ENCODE measurements at regions not wholly inside any gene's neighbourhood (a gene's known extent, or its start where the extent isn't known, plus 50 kb on each side); places are given as distances from the start of the nearest gene placed in this dataset.

DNA sequence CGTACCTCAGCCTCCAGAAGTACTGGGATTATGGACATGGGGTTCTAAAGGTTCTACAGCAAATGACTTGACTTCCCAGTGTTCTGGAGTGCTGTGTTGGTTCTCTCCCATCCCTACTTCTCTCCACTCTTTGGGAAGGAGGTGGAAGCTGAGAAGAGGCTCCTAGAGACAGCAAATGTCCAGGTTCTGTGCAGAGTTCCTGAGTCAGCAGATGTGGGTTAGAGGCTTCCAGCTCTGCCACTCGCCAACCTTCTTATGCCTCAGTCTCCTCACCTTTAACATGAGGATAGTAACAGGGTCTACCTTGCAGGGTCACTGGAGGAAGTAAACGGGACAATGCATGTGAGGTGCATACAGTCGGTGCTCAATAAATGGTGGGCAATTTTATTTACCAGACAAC is 80.5 kb upstream of the VSTM2B start:
- no peaks in the 10 kb centered on the region for H3K27me3 ChIP-seq (ENCODE audit: control insufficient read depth, insufficient read depth, low read length)
- no peak for DNase-seq (ENCODE audit: low read depth, low spot score)
- ChIA-PET CTCF (no interaction called here), POLR2A (no interaction called here)
- no peak overlapping the region for H3K4me3 ChIP-seq (ENCODE audit: low read depth, low read length)
- H3K27ac ChIP-seq (ENCODE audit: low read depth, low read length), result no peak overlapping the region
- H3K9me3 ChIP-seq (ENCODE audit: control insufficient read depth, insufficient read depth, low read length), result peaks cover 64% of the 10 kb centered on the region
- TF ChIP-seq, protein P1, sequence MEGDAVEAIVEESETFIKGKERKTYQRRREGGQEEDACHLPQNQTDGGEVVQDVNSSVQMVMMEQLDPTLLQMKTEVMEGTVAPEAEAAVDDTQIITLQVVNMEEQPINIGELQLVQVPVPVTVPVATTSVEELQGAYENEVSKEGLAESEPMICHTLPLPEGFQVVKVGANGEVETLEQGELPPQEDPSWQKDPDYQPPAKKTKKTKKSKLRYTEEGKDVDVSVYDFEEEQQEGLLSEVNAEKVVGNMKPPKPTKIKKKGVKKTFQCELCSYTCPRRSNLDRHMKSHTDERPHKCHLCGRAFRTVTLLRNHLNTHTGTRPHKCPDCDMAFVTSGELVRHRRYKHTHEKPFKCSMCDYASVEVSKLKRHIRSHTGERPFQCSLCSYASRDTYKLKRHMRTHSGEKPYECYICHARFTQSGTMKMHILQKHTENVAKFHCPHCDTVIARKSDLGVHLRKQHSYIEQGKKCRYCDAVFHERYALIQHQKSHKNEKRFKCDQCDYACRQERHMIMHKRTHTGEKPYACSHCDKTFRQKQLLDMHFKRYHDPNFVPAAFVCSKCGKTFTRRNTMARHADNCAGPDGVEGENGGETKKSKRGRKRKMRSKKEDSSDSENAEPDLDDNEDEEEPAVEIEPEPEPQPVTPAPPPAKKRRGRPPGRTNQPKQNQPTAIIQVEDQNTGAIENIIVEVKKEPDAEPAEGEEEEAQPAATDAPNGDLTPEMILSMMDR (IDR thresholded peaks at IDR 0.05; ENCODE audit: low read depth, low read length), result no peak

- ChIA-PET CTCF (no interaction called here), POLR2A (no interaction called here)
- no peak for DNase-seq (ENCODE audit: low read depth, low spot score)
- no peaks in the 10 kb centered on the region for H3K27me3 ChIP-seq (ENCODE audit: control insufficient read depth, insufficient read depth, low read length)
- no peak overlapping the region for H3K27ac ChIP-seq (ENCODE audit: low read depth, low read length)
- no peak overlapping the region for H3K4me3 ChIP-seq (ENCODE audit: low read depth, low read length)
- TF ChIP-seq, protein P1 (IDR thresholded peaks at IDR 0.05; ENCODE audit: low read depth, low read length), result no peak
- H3K9me3 ChIP-seq (ENCODE audit: control insufficient read depth, insufficient read depth, low read length), result peaks cover 66% of the 10 kb centered on the region
Observed at GRCh38 chr19:29446361-29446760, 79.4 kb upstream of the VSTM2B start.

GRCh38 chr19:29448046-29448445 is 77.7 kb upstream of the VSTM2B start:
- H3K27me3 ChIP-seq (ENCODE audit: control insufficient read depth, insufficient read depth, low read length), result no peaks in the 10 kb centered on the region
- no peak overlapping the region for H3K4me3 ChIP-seq (ENCODE audit: low read depth, low read length)
- ChIA-PET POLR2A (no interaction called here), CTCF (no interaction called here)
- peaks cover 49% of the 10 kb centered on the region for H3K9me3 ChIP-seq (ENCODE audit: control insufficient read depth, insufficient read depth, low read length)
- TF ChIP-seq, protein P1 (IDR thresholded peaks at IDR 0.05; ENCODE audit: low read depth, low read length), result no peak
- no peak for DNase-seq (ENCODE audit: low read depth, low spot score)
- no peak overlapping the region for H3K27ac ChIP-seq (ENCODE audit: low read depth, low read length)

DNA sequence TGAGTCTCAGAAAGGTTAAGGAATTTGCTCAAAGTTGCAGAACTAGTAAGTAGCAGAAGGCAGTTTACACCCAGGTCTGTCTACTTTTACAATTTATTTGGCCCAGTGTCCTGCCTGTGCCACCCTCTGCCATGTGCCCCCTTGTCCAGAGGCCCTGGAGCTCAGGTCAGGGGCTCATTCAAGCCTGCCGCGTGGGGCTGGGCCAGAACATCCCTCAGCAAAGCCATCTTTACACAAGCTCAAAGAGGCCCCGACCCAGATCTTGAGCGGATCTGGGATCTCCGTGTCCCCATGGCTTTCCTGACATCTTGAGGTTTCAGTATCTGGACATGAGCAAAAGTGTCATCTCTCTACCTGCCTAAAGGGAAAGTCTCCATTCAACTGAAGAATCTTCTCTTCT is 76.4 kb upstream of the VSTM2B start:
- ChIA-PET CTCF (no interaction called here), POLR2A (no interaction called here)
- no peak overlapping the region for H3K4me3 ChIP-seq (ENCODE audit: low read depth, low read length)
- H3K27ac ChIP-seq (ENCODE audit: low read depth, low read length), result no peak overlapping the region
- no peaks in the 10 kb centered on the region for H3K27me3 ChIP-seq (ENCODE audit: control insufficient read depth, insufficient read depth, low read length)
- no peak for DNase-seq (ENCODE audit: low read depth, low spot score)
- TF ChIP-seq, protein P1 (IDR thresholded peaks at IDR 0.05; ENCODE audit: low read depth, low read length), result no peak
- peaks cover 46% of the 10 kb centered on the region for H3K9me3 ChIP-seq (ENCODE audit: control insufficient read depth, insufficient read depth, low read length)

- H3K27ac ChIP-seq (ENCODE audit: low read depth, low read length), result no peak overlapping the region
- no peak overlapping the region for H3K4me3 ChIP-seq (ENCODE audit: low read depth, low read length)
- POLR2A ChIA-PET, result no interaction called here
- H3K9me3 ChIP-seq (ENCODE audit: control insufficient read depth, insufficient read depth, low read length), result peaks cover 43% of the 10 kb centered on the region
- no peak for DNase-seq (ENCODE audit: low read depth, low spot score)
- CTCF ChIA-PET, result no interaction called here
- H3K27me3 ChIP-seq (ENCODE audit: control insufficient read depth, insufficient read depth, low read length), result no peaks in the 10 kb centered on the region
- TF ChIP-seq, protein P1 (IDR thresholded peaks at IDR 0.05; ENCODE audit: low read depth, low read length), result no peak
Observed at GRCh38 chr19:29450306-29450705, 75.5 kb upstream of the VSTM2B start.
